COLO829 (cell line): ENCODE measurements at regions not wholly inside any gene's neighbourhood (a gene's known extent, or its start where the extent isn't known, plus 50 kb on each side); places are given as distances from the start of the nearest gene placed in this dataset.
"Not testable (repeated sequence)": the region's sequence is repeated elsewhere in the genome, so short reads cannot be mapped to it uniquely, and the experiment has no call there.

ENCODE experiments used
- DNase-seq: peaks from one replicate; pipeline ENCODE4 v3.0.0; 2012; ENCODE audit warnings: low spot score

DNA sequence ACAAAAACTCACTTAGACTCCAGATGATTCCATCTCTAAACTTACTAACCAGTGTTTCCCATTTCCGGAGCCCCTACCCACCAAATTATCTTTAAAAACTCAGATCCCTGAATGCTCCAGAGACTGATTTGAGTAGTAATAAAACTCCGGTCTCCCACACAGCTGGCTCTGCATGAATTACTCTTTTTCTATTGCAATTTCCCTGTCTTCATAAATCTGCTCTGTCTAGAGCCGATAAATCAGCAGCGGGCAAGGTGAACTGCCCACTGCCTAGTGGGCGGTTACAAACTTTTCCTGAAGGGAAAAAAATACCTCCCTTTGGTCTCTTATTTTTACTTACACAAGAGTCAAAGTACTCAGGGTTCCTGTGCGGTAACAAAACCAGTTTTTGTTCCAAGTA, 624.4 kb upstream of the RORB start:
- DNase-seq, result no peak

DNA sequence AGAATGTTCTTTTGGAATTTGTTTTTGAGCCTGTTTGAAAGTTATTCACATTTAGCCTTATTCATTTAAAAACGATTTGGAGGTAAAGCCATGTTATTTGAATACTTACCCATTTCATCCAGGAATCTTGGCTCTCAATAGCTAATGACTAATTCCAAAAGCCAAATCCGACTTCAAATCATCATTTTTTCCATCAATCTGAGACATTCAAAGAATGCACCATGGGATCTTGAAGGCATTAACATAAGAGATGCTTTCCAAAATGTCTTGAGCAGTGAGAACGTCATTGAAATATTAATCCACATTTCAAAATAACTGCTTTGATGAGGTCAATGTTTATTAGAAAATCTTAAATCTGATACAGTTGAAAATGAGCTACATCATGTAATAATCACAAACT, 617.0 kb upstream of the RORB start:
- no peak for DNase-seq

DNA sequence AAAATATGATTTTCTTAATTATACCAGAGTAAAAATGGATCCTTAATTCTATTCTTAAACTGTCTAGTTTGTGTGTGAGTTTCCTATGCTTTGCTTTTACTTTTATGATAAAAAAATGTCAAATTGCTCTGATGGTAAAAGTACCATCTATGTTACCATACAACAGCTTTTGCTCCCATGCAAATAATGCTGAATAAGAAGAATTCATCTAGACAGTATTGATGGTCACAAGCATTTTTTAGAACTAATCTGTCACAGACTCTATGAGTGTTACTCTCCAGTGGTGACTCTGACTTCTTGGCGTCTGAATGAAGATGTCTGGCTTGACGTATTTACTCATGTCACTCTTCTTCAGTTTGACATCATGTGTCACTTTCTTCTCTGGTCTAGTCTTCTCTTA, 608.1 kb upstream of the RORB start:
- DNase-seq, result no peak

DNA sequence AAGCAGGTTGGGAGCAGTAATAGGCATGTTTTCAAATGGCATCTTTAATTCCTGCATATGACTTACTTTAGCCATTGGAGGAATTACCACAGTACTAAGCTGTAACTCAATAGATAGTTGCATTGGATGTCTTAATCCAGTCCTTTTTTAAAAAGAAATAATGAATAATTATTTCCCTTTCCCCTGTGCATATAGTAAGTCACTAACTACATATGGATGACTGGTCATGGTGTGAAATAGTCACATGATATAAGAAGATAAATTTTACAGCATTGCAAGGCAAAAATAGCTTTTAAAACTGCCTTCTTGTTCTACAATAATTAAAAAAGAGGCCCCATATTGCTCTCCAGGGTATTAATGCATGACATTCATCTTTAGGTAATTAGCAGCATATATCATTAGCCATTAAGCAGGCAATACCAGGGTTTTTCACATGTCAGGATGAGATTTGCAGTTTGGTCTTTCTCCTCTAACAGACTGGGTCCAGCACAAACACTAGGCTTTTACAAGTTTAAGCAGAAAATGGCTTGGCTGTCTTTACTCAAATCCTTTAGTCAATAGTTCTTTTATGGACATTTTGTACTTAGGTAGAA, 606.4 kb upstream of the RORB start:
- DNase-seq, result no peak

DNA sequence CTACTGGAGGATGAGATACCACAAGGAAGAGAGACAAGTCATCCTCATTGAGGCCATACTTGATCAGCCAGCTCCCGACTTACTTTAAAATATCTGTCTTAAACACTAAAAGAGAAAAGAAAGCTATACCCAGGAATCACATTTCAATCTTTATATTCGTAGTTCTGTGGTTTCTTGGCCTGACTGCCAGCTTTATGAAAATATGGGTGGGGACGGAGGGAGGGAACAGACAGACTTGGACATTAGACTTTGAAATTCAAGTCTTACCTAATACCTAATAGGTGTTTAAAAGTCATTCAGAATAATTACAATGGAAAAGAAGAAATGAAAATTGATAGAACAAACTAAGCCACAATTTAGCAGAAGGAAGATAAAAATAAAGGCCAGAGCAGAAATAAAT, 604.8 kb upstream of the RORB start:
- no peak for DNase-seq

DNA sequence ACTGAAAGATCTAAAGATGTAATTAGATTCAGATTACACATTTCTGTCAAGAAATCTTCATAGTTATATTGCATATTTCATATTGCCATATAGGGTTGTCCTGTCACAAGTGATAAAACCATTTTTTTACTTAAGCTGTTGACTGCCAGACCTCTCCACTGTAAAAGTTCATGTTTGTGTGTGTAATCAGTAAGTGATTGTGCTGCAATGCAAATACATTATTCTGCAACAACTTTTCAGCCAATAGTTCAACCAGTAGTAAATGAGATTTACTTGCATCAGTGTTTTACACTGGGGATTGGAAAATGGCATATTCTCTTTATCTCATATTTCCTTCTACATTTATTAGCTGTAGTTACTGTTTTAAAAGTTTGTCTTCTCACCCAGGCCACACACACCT, 603.9 kb upstream of the RORB start:
- no peak for DNase-seq

DNA sequence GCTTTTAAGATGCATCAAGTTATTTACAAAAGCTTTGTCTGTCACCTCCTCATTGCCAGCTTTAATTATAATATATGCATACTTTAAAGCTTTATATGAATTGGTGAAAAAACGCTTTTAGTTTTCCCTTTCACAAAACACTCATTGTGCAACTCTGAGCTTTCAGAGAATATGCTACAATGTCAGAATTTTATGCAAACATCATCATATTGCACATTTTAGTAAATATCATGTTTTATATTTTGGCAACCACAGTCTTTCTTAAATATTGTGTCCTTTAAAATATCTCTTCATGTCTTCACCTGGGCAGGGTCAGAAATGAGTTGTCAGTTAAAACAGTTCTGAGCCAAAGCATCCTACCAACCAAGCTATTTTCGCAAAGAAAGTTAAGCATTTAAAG, 601.1 kb upstream of the RORB start:
- no peak for DNase-seq

DNA sequence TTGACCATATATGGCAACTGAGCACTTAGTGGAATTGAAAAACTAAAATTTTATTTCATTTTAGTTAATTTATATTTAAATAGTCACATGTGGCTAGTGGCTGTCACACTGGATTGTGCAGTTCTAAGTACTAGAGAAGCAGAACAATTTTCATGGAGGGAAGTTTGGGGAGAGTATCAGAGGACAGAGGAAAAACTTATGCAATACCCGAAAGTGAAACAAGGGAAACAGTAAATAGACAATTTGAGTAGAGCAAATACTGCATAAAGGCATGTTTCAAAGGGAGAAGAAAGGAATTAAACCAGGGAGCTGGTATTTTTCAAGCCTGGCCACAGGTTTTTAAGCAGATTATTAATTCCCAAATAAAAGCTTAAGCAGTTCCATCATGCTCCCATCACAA, 590.5 kb upstream of the RORB start:
- no peak for DNase-seq

DNA sequence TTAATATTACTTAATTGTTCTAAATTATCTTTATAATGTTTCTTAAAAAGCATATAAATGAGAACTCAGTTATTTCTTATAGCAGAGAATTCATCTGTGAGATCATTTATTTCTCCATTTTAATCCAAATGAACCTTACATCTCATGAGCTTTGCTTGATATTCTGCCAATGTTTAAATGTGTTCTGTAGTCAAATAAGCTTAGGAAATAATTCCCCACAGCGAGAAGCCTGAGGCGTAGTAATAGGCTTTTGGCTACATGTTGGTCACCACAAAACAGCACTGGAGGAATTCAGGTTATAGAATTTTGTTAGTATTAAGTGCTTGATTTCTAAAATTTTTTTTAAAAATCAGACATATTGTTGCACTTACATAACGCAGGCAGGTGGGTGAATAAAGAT, 585.3 kb upstream of the RORB start:
- DNase-seq, result no peak

DNA sequence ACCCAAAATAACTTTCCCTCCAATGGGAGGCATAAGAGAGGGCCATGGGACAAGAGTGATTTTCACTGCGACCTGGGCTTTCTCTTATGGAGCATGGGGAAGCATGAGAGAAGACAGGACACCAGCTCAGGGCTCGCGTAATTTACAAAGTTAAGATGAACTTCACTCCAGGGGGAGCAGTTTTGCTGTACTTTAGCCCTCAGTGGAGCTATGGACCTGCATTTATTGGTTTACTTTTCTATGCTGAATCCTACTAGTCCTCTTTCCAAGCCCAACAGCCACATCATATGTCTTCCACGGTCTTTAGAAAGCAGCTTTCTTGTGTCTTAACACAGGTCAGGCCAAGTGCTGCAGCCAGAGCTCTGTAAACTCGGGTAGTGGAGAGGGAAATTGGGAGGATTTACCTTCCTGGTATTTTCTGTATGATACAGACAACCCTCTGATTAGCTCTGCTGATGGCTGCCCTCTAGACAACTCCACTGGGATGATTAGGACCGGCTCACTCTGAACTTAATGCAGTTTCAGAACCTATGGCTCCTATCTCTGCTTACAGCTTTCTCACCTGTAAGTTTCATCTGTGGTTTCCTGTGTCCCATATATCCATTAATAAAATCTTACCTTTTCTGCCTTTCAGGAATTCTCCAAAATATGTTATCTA, 581.0 kb upstream of the RORB start:
- peak; percentile 3 for DNase-seq

DNA sequence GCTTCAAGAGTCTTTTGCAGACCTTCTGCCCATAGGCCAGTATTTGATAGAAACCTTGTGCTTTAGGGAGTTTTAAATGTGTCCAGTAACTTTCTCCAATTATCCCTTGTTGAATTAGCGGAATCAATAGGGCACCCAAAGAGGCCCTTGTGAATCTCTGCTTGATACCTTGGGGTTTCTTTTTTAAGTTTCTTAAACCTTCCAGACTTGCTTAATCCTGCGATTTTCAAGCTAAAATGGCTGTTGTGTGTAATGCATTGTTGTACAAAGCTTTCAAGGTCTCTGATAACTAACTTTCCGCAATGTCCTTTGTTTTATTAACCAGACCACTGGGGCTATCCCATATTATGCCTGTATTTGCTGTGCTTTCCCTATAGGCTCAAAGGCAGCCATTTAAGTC, 577.4 kb upstream of the RORB start:
- no peak for DNase-seq

DNA sequence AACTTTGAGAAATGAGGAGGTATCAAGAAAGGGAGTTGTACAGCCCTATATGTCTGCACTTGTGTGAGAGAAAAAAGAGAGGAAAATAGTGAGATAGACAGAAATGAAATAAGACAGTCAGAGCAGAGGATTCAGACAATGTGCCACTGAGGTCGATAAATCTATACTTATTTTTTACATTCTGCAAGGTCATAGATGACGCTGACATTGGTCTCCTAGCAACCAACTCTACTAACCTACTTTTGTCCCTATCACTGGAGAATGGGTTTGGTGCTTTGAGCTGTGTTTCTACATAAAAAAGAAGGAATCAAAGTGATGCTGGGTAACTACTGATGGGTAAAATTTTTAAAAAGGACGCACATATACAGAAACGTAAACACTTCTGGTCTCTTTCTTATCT, 573.3 kb upstream of the RORB start:
- no peak for DNase-seq

DNA sequence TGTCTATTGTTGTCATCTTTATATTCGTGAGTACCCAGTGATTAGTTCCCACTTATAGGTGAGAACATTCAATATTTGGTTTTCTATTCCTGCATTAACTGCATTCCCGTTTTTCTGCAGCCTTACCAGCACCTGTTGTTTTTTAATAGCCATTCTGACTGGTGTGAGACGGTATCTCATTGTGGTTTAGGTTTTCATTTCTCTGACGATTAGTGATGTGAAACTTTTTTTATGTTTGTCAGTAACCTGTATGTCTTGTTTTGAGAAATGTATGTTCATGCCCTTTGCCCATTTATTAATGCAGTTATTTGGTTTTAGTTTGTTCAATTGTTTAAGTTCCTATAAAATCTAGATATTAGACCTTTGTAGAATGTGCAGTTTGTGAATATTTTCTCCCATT, 546.0 kb upstream of the RORB start:
- DNase-seq, result no peak

DNA sequence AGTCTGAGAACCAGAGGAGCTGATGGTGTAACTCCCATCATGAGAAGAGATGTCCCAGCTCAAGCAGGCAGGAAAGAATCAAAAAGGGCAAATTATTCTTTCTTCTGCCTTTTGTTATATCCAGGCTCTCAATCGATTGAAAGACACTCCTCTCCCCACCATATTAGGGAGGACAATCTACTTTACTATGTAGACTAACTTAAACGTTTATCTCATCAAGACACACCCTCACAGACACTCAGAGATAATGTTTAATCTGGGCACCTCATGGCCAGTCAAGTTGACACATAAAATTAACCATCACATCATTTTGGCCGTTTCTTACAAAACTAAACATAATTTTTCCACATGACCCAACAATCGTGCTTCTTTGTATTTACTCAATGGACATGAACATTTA, 534.3 kb upstream of the RORB start:
- DNase-seq, result no peak

DNA sequence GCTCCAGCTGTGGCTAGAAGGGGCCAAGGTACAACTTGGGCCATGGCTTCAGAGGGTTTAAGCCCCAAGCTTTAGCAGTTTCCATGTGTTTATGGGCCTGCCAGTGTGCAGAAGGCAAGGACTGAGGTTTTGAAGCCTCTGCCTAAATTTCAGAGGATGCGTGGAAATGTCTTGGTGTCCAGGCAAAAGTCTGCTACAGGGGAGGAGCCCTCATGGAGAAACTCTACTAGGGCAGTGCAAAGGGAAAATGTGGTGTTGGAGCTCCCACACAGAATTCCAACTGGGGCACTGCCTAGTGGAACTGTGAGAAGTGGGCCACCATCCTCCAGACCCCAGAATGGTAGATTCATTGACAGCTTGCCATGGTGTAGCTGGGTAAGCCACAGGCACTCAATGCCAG, 527.2 kb upstream of the RORB start:
- no peak for DNase-seq

DNA sequence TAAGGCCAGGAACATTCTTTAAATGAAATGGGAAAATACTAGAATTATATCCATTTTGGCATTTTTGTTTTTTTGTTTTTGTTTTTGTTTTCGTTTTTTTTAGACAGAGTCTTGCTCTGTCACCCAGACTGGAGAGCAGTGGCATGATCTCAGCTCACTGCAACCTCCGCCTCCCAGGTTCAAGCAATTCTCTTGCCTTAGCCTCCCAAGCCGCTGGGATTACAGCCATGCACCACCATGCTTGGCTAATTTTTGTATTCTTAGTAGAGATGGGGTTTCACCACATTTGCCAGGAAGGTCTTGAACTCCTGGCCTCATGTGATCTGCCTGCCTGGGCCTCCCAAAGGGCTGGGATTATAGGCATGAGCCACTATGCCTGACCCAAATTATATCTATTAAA, 520.7 kb upstream of the RORB start:
- DNase-seq, result not testable (repeated sequence)

DNA sequence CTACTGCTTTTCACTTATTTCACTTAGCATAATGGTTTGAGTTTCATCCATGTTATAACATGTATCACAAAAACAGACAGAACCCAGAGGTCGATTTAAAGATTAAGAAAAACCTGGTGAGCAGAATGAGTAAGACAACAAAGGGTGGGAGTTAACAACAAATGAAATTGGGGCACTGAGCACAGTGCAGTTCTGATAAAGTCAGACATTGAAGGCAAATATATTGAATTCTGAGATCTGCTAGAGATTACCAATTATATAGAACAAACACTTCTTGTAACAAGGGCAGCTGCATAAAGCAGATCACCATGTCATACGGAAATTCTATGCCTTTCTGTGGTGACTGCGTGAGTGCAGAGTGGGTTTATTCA, 517.3 kb upstream of the RORB start:
- no peak for DNase-seq

DNA sequence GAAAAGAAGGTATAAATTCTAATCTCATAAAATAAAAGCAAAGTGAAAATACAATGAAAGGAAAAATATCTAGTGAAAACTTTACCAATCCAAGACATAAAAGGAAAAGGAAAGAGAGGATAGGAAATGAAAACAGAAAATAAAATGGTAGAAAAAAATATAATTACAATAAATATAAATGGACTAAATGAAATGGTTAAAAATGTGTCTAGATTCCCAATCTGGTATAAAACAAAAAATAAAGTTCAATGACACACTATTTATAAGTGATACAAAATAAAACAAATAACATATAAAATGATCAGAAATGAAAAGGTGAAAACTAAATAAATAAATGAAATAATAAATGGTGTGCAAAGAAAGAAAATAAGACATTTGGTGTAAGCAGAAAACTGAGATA, 516.4 kb upstream of the RORB start:
- no peak for DNase-seq

DNA sequence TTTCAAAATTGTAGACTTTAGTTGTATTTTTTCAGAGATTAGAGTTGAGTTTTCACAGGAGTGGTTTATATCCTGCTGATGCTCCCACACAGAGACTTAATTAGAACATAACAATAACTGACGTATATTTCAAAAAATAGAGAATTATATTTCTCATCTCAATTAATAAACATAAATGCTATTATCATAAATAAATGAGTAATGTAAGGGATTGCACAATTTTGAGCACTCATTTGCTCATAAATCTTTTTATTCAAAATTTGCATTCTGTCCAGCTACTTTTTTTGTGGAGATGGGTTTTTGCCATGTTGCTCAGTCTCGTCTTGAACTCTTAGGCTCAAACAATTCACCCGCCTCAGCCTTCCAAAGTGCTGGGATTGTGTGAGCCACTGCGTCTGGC, 515.7 kb upstream of the RORB start:
- no peak for DNase-seq

DNA sequence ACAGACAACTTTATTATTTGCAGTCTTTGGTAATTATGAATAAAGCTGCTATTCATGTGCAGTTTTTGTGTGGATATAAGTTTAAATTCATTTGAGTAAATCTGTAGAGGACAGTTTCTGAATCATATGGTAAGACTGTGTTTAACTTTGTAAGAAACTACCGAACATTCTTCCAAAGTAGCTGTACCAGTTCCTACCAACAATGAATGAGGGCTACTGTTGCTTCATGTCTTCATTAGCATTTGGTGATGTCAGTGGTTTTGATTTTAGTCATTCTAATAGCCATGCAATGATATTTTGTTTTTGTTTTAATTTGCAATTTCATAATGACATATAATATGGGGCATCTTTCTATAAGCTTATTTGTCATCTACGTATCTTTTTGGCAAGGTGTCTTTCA, 501.3 kb upstream of the RORB start:
- peak; percentile 10 for DNase-seq

DNA sequence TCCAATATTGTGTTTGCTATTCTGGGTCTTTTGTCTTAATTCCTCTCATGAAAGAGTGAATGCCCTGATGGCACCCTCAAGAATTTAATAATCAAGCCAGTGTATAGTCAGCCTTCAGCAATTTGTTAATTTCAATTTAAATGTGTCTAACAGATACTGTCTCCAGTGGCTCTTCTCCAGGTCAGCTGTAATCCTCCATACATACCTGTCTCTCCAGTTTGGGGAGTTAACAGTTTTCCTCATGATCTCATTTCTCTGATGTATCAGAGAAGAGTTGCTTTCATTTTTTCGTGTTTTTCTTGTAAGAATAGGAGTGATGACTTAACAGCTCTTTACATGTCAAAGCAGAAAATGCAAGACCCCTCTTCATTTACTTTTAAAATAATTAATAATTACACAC, 500.3 kb upstream of the RORB start:
- DNase-seq, result no peak

DNA sequence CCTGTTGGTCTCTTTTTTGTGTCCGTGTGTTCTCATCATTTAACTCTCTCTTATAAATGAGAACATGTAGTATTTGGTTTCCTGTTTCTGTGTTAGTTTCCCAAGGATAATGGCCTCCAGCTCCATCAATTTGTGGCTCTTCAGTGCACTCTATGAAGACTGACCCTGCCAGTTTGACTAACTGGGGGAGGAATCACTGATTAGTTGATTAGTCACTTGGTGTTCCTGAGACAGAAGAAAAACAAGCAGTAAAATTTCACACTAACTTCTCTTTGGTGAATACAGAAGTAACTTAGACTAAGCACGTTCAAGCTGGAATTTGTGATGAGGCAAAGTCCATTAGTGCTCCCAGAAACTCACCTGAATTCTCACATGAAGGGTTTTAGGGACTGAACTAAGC, 495.8 kb upstream of the RORB start:
- DNase-seq, result no peak

DNA sequence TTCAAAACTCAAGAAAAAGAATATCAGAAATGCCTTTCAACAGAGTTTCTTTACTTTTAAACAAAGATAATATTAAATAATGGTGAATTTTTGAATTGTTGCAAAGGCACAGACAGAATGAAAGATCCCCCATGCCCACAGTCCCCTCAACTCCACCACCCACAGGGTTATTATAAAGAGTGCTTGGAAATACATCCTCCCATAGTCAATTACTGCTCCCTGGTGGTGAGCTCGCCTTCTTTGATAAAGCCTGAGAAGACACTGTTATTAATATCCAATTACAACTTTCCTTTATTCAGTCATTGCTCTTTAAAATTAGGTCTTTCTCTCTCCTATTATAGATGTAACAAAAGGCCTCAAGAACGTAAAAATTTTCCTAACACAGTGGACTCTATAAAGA, 490.2 kb upstream of the RORB start:
- DNase-seq, result peak; percentile 20

DNA sequence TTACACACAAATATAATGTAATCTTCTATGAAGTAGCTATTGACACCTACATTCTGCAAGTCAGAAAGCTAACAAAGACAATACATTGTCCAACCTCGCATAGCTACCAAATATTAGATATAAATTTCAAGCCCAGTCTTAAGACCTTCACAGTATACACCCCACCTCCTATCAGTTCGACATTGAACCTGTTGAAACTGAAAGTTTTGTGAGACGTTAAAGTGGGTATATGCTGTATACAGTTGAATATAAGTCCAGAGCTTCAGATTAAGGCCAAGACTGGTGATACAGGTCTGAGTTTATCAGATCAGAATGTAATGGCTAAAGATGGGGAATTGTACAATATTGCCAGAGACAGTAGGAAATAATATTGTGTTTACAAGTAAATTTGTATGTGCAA, 489.3 kb upstream of the RORB start:
- no peak for DNase-seq

DNA sequence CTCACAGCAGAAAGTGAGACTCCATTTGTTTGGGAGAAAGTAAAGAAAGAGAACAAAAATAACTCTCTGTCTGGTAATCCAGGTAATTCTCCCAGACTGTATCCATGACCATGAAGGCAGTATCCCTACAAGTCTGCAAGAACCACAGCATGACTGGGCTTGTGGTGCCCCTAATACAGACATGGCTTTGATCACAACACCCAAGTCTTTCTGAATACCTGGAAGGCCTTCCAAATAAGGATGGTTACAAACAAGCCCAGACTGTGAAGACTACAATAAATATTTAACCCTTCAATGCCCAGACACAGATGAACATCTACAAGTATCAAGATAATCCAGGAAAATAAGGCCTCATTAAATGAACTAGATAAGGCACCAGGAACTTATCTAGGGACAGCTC, 481.1 kb upstream of the RORB start:
- no peak for DNase-seq
